HG02973 (cell line): ENCODE measurements at regions not wholly inside any gene's neighbourhood (a gene's known extent, or its start where the extent isn't known, plus 50 kb on each side); places are given as distances from the start of the nearest gene placed in this dataset.
A peak's percentile ranks its signal among the peaks of the same experiment; 100 is the strongest.

Experiments
- ATAC-seq: cut with Tn5 transposase; IDR thresholded peaks from one replicate; pipeline ENCODE4 v1.9.1; 2021; ENCODE audit warnings: moderate library complexity; ENCODE audit not compliant: unreplicated experiment

- no peak for ATAC-seq
Observed at GRCh38 chr2:167900435-167901114, 346.8 kb downstream of the STK39 start.

- no peak for ATAC-seq
Observed at GRCh38 chr2:167898340-167898739, 349.1 kb downstream of the STK39 start.

- ATAC-seq: no peak
Observed at GRCh38 chr2:167891841-167892240, 355.6 kb downstream of the STK39 start.

GRCh38 chr2:167890739-167891138 is 356.7 kb downstream of the STK39 start:
- ATAC-seq: no peak

GRCh38 chr2:167880415-167880814 is 367.0 kb downstream of the STK39 start:
- no peak for ATAC-seq

GRCh38 chr2:167875529-167875928 is 371.9 kb downstream of the STK39 start:
- no peak for ATAC-seq

- no peak for ATAC-seq
Observed at GRCh38 chr2:167874812-167875211, 372.6 kb downstream of the STK39 start.

GRCh38 chr2:167871286-167871685 is 376.1 kb downstream of the STK39 start:
- ATAC-seq: no peak

GRCh38 chr2:167869200-167869599 is 378.2 kb downstream of the STK39 start:
- ATAC-seq: no peak

- ATAC-seq: no peak
Observed at GRCh38 chr2:167863377-167863776, 384.0 kb downstream of the STK39 start.

- peak; percentile 77 for ATAC-seq
Observed at GRCh38 chr2:167862782-167863181, 384.6 kb downstream of the STK39 start.

- no peak for ATAC-seq
Observed at GRCh38 chr2:167862296-167862695, 385.1 kb downstream of the STK39 start.

GRCh38 chr2:167861574-167862193 is 385.7 kb downstream of the STK39 start:
- ATAC-seq: no peak

GRCh38 chr2:167860082-167860481 is 387.3 kb downstream of the STK39 start:
- ATAC-seq: no peak

- no peak for ATAC-seq
Observed at GRCh38 chr2:167859676-167860075, 387.7 kb downstream of the STK39 start.

GRCh38 chr2:167858086-167858485 is 389.3 kb downstream of the STK39 start:
- no peak for ATAC-seq

GRCh38 chr2:167857416-167857815 is 390.0 kb downstream of the STK39 start:
- no peak for ATAC-seq

GRCh38 chr2:167856190-167856589 is 391.2 kb downstream of the STK39 start:
- ATAC-seq: no peak

- no peak for ATAC-seq
Observed at GRCh38 chr2:167855211-167855610, 392.2 kb downstream of the STK39 start.

GRCh38 chr2:167853717-167854116 is 393.7 kb downstream of the STK39 start:
- ATAC-seq: no peak

- no peak for ATAC-seq
Observed at GRCh38 chr2:167851876-167852275, 395.5 kb downstream of the STK39 start.

- no peak for ATAC-seq
Observed at GRCh38 chr2:167851323-167851860, 396.0 kb downstream of the STK39 start.
